IMR-90 (cell line): ENCODE measurements at regions not wholly inside any gene's neighbourhood (a gene's known extent, or its start where the extent isn't known, plus 50 kb on each side); places are given as distances from the start of the nearest gene placed in this dataset.

Experiments used
- CHD1 ChIP-seq: IDR thresholded peaks from 2 replicates; pipeline ENCODE4 v1.6.1; 2012; ENCODE audit warnings: low read depth, low read length, improper control_type of control experiment
- ELK1 ChIP-seq: fragments of 150-350 bp; IDR thresholded peaks from 2 replicates; pipeline ENCODE4 v1.6.1; 2016; ENCODE audit warnings: low read depth, mild to moderate bottlenecking, low read length, moderate library complexity, borderline replicate concordance
- POLR2A ChIP-seq: IDR thresholded peaks from 2 replicates; pipeline ENCODE4 v1.6.1; 2012; ENCODE audit warnings: mild to moderate bottlenecking, low read depth, low read length
- RFX5 ChIP-seq: IDR thresholded peaks from 2 replicates; pipeline ENCODE4 v1.8.0; 2012; ENCODE audit warnings: low read depth, mild to moderate bottlenecking, low read length, moderate library complexity
- TF ChIP-seq, protein P1 (sequence below): conservative IDR thresholded peaks from 2 replicates; pipeline ENCODE4 v1.5.1; 2012; ENCODE audit warnings: mild to moderate bottlenecking, low read depth, low read length, improper control_type of control experiment

- TF ChIP-seq RFX5 = no peak
- TF ChIP-seq, protein P1, sequence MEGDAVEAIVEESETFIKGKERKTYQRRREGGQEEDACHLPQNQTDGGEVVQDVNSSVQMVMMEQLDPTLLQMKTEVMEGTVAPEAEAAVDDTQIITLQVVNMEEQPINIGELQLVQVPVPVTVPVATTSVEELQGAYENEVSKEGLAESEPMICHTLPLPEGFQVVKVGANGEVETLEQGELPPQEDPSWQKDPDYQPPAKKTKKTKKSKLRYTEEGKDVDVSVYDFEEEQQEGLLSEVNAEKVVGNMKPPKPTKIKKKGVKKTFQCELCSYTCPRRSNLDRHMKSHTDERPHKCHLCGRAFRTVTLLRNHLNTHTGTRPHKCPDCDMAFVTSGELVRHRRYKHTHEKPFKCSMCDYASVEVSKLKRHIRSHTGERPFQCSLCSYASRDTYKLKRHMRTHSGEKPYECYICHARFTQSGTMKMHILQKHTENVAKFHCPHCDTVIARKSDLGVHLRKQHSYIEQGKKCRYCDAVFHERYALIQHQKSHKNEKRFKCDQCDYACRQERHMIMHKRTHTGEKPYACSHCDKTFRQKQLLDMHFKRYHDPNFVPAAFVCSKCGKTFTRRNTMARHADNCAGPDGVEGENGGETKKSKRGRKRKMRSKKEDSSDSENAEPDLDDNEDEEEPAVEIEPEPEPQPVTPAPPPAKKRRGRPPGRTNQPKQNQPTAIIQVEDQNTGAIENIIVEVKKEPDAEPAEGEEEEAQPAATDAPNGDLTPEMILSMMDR = no peak
- no peak for TF ChIP-seq CHD1
- no peak for TF ChIP-seq ELK1
- no peak for TF ChIP-seq POLR2A
These were observed 352.6 kb upstream of the VRK2 start for GRCh38 chr2:57693965-57694364.
